Frontal cortex (tissue), 3 donors: ENCODE measurements at regions not wholly inside any gene's neighbourhood (a gene's known extent, or its start where the extent isn't known, plus 50 kb on each side); places are given as distances from the start of the nearest gene placed in this dataset.
A peak's percentile ranks its signal among the peaks of the same experiment; 100 is the strongest.

Experiments
- DNase-seq, 2 donors: peaks; one replicate each; pipeline ENCODE4 v3.0.0; 2012; ENCODE audit warnings: low spot score in 2 of 2
- FAIRE-seq: peaks from 2 replicates; lab custom pipeline; 2012; peaks lifted over from hg19 to GRCh38; lab: Jason Lieb, UNC
- donor health status: control.
- donor health status: control.
- donor health status: control.

- FAIRE-seq (no peak), DNase-seq (no peak)
Observed at GRCh38 chr15:29563112-29563511, 259.2 kb downstream of the TJP1 start.

DNA sequence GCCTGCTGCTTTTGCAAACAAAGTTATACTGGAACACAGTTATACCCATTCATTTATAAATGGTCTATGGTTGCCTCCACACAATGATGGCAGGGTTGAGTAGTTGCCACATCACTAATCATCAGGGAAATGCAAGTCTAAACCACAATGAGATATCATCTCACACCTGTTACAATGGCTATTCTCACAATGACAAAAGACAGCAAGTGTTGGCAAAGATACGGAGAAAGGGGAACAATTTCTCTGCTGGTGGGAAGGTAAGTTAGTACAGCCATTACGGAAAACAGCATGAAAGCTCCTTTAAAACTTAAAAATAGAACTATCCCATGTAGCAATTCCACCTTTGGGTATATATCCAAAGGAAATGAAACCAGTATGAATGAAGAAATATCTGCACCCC, 261.4 kb downstream of the TJP1 start:
- DNase-seq (no peak), FAIRE-seq (no peak)

DNA sequence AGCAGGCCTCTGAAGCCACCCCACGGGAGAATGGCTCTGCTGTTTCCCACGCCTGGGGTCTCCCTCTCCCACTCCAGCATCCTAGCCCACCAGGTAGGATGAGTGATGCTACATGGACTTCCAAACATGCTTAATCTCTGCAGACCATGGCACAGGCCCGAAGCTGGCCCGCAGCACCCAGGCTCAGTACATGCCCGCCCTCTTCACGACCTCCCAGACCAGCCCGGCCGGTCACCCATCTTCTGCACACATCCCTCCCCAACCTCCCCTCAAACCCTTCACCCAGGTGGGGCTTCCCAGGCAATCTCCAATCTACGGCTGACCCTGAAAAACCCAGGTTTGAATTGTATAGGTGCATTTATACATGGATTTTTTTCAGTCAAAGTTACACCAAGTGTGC, 264.0 kb downstream of the TJP1 start:
- no peak for DNase-seq
- no peak for FAIRE-seq

- FAIRE-seq (no peak), DNase-seq (no peak)
Observed at GRCh38 chr15:29557171-29557570, 265.1 kb downstream of the TJP1 start.

GRCh38 chr15:29556380-29556779, 265.9 kb downstream of the TJP1 start:
- DNase-seq = no peak
- no peak for FAIRE-seq

DNA sequence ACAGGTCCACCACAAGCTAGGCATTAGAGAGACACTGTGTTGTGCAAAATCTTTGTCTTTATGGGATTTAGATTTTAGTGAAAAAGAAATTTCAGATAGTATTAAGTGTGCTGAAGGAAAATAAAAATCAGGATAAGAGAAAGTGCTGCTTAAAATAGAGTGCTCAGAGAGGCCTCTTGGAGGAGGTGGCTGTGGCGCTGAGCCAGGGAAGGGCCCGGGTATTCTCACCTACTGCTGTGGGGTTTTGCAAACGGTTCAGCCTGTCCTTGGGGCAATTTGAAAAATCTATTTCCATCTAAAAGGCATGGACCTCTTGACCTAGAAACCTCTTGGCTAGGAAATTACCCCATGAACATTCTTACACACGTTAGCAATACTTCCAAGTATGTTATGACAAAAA, 267.7 kb downstream of the TJP1 start:
- no peak for FAIRE-seq
- DNase-seq = no peak

- FAIRE-seq (no peak), DNase-seq (no peak)
Observed at GRCh38 chr15:29550834-29551465, 271.3 kb downstream of the TJP1 start.

DNA sequence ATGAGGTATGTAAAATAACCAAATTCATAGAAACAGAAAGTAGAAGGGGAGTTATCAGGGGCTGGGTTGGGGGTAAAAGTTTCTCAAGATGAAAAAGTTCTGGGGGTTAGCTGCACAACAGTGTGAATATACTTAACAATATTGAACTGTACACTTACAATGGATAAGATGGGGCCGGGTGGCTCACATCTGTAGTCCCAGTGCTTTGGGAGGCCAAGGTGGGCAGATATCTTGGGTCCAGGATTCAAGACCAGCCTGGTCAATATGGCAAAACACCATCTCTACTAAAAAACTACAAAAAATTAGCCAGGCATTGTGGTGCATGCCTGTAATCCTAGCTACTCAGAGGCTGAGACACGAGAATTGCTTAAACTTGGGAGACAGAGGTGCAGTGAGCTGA, 274.3 kb downstream of the TJP1 start:
- no peak for FAIRE-seq
- DNase-seq = no peak

- FAIRE-seq (no peak), DNase-seq (no peak)
Observed at GRCh38 chr15:29544513-29545128, 275.0 kb upstream of the NSMCE3 start.

DNA sequence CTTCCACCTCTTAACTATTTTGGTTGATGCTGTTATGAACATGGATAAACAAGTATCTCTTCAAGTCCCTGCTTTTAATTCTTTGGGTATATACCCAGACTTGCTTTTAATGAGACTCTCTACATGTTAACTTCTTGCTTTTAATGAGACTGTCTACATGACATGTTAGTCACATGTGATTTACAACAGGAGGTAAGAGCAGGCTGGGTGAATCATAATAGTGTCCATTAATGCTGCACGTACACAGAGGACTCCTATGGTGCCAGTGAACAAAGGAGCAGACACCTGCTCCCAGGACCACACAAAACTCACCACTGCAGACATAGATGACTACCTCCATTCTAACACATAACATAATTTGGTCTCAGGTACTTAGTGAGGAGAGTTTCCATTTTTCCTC, 273.4 kb upstream of the NSMCE3 start:
- FAIRE-seq (no peak), DNase-seq (no peak)

DNA sequence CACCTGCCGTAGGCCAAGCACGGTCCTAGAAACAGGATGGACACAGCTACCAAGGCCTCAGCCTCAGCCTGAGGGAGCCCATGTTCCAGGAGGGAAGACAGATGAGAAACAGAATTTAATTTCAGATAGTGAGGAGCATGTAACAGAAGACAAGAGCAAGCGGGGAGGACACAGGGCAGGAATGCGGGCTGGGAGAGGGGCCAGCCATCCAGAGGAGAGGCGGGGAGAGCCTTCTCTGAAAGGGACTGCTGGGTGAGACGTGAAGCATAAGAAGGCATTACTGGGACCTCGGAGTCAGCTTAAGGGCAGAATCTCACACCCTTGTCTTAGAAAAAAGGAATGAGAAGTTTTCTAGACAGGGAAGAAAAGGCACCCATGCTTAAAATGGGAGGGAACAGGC, 271.7 kb upstream of the NSMCE3 start:
- FAIRE-seq = no peak
- DNase-seq = no peak

DNA sequence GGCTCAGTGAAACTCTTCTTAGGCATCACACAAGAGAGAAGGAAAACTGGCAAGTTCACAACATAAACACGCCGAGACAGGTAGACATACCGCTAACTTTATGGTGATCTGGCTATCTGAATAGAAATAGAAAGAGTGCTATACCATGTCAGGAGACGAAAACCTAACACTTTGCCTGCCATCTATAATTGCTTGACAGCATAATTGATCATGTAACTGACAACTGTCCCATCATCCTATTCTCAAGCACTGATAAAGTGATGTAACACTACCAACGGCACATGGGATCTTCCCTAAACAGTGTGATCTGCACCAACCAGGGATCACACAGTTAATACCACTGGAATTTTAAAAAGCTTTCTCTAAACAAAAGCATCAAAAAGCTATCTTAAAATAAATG, 270.9 kb upstream of the NSMCE3 start:
- DNase-seq (no peak), FAIRE-seq (no peak)

DNA sequence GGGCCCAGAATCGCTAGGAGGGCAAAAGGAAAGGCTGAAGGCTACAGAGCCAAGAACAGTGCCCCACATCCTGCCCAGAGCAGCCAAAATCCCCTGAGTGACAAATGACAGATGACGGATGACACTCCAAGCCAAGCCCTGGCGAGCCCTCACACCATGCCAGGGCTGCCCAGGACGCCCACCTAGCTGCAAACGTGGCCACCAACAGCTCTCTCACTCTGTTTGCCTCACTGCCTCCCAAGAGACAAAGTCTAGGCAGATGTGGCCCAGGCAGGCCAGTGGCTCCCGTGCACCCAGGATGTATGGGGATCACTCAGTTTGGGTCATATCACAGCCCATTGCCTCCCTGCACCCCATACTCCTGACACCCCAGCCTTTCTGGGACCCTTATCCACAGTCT, 270.1 kb upstream of the NSMCE3 start:
- no peak for FAIRE-seq

GRCh38 chr15:29538044-29538443, 268.4 kb upstream of the NSMCE3 start:
- FAIRE-seq (no peak), DNase-seq (no peak)

More for the DNA sequence above, 270.1 kb upstream of the NSMCE3 start:
- no peak for DNase-seq

DNA sequence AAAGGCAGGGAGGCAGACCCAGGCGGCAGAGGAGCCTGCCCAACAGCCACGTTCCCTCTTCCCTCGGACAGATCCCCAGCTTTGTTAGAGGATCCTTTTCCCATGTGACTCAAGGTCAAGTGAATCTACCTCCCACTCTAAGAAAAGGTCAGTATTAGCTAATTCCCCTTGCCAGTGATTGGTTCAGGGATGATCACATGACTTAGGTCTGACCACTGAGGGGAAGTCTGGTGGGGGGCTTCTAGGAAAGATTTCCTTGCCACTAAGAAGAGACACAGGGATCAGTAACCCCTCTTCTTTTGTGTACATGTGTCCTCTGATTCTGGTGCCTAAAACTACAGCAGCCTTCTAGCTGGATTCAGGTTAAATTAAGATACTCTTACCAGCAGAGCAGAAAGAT, 266.3 kb upstream of the NSMCE3 start:
- FAIRE-seq = no peak
- no peak for DNase-seq

DNA sequence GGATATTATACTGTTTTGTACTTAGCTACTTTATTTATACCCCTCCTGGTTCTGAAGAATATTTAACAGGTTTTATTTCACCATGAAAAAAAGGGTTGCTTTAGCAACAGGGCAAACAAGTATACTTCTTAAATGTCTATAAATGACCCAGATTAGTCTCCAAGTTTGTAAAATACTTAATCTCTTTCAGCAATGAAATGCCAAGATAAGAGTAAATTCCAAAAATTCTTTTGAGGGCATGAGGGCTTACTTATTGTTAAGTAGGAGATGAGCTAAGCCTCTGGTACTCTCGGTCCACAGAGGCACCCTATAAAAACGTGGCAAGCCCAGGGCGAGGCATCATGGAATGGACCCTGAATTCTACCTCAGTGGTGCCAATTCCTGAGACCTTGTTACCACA, 264.8 kb upstream of the NSMCE3 start:
- FAIRE-seq (no peak), DNase-seq (no peak)

DNA sequence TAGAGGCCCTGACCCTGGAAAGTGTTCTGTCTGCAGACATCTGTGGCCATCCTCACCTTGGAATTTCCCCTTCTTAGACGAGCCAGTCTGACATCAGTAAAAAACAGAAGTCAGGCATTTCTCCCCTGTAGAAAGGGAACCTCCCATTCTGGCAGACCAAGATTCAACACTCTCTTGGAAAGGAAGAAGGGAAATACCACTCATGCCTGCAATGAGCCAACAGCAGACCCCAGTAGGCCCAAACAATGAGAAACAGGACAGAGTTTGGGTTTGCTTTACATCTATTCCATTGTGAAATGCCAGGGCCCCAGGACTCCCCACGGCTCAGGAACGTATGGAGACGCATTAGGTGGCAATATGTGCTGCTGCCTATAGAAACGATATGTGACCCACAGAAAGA, 264.0 kb upstream of the NSMCE3 start:
- DNase-seq (no peak), FAIRE-seq (no peak)

DNA sequence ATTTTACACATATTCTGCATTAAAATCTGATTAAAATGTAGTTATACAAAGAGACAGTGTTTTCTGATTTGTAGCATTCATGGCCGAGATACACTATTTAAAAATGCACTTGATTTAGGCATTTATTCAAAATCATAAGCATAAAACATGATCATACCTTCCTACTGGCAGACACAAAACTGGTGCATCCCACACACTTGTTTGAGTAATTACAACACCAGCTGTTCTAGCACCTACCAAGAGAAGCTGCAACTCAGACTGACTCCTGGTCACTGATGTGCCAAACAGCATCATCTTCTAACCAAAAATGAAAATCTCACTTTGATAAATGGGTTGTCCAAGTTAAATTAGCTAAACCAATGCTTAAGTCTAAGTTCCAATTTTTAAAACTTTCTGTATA, 262.7 kb upstream of the NSMCE3 start:
- no peak for FAIRE-seq

DNA sequence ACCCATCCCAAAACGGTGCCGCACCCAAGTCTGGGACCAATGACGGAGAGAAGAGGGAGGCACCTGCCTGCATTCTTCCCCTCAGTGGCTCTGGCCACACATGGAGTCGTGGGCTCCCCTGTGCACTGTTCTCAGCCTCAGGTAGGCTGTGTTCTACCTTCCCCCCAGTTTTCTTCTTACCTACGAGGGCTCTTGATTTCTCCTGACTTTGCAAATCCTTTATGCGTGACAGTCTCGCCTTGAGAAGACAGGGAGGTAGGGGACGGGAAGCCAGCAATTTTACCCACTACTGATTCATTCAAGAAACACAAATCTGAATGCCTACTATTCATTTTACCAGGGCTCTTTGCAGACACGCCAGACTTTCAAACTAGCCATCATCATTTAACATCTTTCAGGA, 261.3 kb upstream of the NSMCE3 start:
- FAIRE-seq = no peak
- no peak for DNase-seq

More for the DNA sequence above, 262.7 kb upstream of the NSMCE3 start:
- DNase-seq = peak in 1 of 2 donors; percentile 23

- DNase-seq (no peak), FAIRE-seq (no peak)
Observed at GRCh38 chr15:29529043-29529442, 259.4 kb upstream of the NSMCE3 start.

- FAIRE-seq = no peak
- DNase-seq = peak in 1 of 2 donors; percentile 29
Observed at GRCh38 chr15:29528276-29528675, 258.7 kb upstream of the NSMCE3 start.

- no peak for DNase-seq
- FAIRE-seq = no peak
Observed at GRCh38 chr15:29526802-29527201, 257.2 kb upstream of the NSMCE3 start.
